ENCODE measurements at regions not wholly inside any gene's neighbourhood (a gene's known extent, or its start where the extent isn't known, plus 50 kb on each side); places are given as distances from the start of the nearest gene placed in this dataset.

- Histone ChIP-seq H3F3A (ENCODE audit: insufficient read depth, low read length, poor library complexity, severe bottlenecking) (no peaks in the 10 kb centered on the region), H4K20me1 (ENCODE audit: insufficient read depth) (no peaks in the 10 kb centered on the region), H3K79me2 (replicated peaks; ENCODE audit: insufficient read depth, low read length) (no peaks in the 10 kb centered on the region), H3K9me2 (ENCODE audit: insufficient read depth, low read length) (no peaks in the 10 kb centered on the region), H3K9ac (ENCODE audit: low read length) (no peak overlapping the region), H3K4me2 (ENCODE audit: low read length) (no peak overlapping the region), H3K4me3 (ENCODE audit: low read length) (no peak overlapping the region), H2AFZ (ENCODE audit: low read depth, low read length) (no peak overlapping the region), H3K27me3 (ENCODE audit: insufficient read depth, low read depth, low read length) (no peaks in the 10 kb centered on the region), H3K9me3 (ENCODE audit: low read length) (no peaks in the 10 kb centered on the region), H3K36me3 (ENCODE audit: insufficient read depth, low read length) (no peaks in the 10 kb centered on the region), H3K27ac (ENCODE audit: low read length) (no peak overlapping the region)
- TF ChIP-seq RAD21 (conservative IDR thresholded peaks at IDR 0.05) (no peak), EZH2 (IDR thresholded peaks at IDR 0.05; ENCODE audit: borderline replicate concordance, insufficient read depth, low read length, poor library complexity, severe bottlenecking) (no peak), SMC3 (conservative IDR thresholded peaks at IDR 0.05; ENCODE audit: poor library complexity) (no peak), POLR2AphosphoS5 (IDR thresholded peaks at IDR 0.05) (no peak), MXI1 (conservative IDR thresholded peaks at IDR 0.05; ENCODE audit: poor library complexity, severe bottlenecking) (no peak), EP300 (conservative IDR thresholded peaks at IDR 0.05; ENCODE audit: poor library complexity, severe bottlenecking) (no peak), TAF1 (IDR thresholded peaks at IDR 0.05; ENCODE audit: low read depth) (no peak)
- TF ChIP-seq, protein P1, sequence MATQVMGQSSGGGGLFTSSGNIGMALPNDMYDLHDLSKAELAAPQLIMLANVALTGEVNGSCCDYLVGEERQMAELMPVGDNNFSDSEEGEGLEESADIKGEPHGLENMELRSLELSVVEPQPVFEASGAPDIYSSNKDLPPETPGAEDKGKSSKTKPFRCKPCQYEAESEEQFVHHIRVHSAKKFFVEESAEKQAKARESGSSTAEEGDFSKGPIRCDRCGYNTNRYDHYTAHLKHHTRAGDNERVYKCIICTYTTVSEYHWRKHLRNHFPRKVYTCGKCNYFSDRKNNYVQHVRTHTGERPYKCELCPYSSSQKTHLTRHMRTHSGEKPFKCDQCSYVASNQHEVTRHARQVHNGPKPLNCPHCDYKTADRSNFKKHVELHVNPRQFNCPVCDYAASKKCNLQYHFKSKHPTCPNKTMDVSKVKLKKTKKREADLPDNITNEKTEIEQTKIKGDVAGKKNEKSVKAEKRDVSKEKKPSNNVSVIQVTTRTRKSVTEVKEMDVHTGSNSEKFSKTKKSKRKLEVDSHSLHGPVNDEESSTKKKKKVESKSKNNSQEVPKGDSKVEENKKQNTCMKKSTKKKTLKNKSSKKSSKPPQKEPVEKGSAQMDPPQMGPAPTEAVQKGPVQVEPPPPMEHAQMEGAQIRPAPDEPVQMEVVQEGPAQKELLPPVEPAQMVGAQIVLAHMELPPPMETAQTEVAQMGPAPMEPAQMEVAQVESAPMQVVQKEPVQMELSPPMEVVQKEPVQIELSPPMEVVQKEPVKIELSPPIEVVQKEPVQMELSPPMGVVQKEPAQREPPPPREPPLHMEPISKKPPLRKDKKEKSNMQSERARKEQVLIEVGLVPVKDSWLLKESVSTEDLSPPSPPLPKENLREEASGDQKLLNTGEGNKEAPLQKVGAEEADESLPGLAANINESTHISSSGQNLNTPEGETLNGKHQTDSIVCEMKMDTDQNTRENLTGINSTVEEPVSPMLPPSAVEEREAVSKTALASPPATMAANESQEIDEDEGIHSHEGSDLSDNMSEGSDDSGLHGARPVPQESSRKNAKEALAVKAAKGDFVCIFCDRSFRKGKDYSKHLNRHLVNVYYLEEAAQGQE (IDR thresholded peaks at IDR 0.05; ENCODE audit: borderline replicate concordance): no peak
- TF ChIP-seq, protein P2, sequence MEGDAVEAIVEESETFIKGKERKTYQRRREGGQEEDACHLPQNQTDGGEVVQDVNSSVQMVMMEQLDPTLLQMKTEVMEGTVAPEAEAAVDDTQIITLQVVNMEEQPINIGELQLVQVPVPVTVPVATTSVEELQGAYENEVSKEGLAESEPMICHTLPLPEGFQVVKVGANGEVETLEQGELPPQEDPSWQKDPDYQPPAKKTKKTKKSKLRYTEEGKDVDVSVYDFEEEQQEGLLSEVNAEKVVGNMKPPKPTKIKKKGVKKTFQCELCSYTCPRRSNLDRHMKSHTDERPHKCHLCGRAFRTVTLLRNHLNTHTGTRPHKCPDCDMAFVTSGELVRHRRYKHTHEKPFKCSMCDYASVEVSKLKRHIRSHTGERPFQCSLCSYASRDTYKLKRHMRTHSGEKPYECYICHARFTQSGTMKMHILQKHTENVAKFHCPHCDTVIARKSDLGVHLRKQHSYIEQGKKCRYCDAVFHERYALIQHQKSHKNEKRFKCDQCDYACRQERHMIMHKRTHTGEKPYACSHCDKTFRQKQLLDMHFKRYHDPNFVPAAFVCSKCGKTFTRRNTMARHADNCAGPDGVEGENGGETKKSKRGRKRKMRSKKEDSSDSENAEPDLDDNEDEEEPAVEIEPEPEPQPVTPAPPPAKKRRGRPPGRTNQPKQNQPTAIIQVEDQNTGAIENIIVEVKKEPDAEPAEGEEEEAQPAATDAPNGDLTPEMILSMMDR (IDR thresholded peaks at IDR 0.05; ENCODE audit: poor library complexity, severe bottlenecking): no peak
Measured at GRCh38 chr2:180577567-180577966, 402.8 kb upstream of the UBE2E3 start.

DNA sequence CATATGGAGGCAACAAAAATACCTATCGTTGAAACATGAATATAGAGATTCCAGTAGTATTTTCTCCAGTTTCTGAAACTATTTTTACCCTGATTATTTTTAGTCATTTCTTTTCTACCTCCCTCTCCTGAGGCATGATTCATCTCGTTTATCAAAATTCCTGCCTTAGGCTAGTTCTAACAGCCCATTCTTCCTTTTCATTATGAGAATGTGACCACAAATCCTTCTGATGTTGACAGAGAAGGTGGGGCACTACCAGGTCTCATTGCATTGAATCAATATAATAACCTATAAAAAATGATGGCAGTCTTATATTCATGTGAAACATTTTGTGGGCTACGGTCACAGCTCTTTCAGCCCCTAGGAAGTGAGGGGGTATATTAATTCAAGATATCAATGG, 406.5 kb upstream of the UBE2E3 start:
- no peaks in the 10 kb centered on the region for H4K20me1 ChIP-seq (ENCODE audit: insufficient read depth)
- no peaks in the 10 kb centered on the region for H3K79me2 ChIP-seq (replicated peaks; ENCODE audit: insufficient read depth, low read length)
- no peaks in the 10 kb centered on the region for H3K9me3 ChIP-seq (ENCODE audit: low read length)
- no peaks in the 10 kb centered on the region for H3K9me2 ChIP-seq (ENCODE audit: insufficient read depth, low read length)
- no peaks in the 10 kb centered on the region for H3K27me3 ChIP-seq (ENCODE audit: insufficient read depth, low read depth, low read length)
- H3F3A ChIP-seq (ENCODE audit: insufficient read depth, low read length, poor library complexity, severe bottlenecking): no peaks in the 10 kb centered on the region
- TF ChIP-seq EZH2 (IDR thresholded peaks at IDR 0.05; ENCODE audit: borderline replicate concordance, insufficient read depth, low read length, poor library complexity, severe bottlenecking) (no peak), POLR2AphosphoS5 (IDR thresholded peaks at IDR 0.05) (no peak), RAD21 (conservative IDR thresholded peaks at IDR 0.05) (no peak), TAF1 (IDR thresholded peaks at IDR 0.05; ENCODE audit: low read depth) (no peak), SMC3 (conservative IDR thresholded peaks at IDR 0.05; ENCODE audit: poor library complexity) (no peak), EP300 (conservative IDR thresholded peaks at IDR 0.05; ENCODE audit: poor library complexity, severe bottlenecking) (no peak), MXI1 (conservative IDR thresholded peaks at IDR 0.05; ENCODE audit: poor library complexity, severe bottlenecking) (no peak)
- TF ChIP-seq, protein P2 (IDR thresholded peaks at IDR 0.05; ENCODE audit: poor library complexity, severe bottlenecking): no peak
- TF ChIP-seq, protein P1 (IDR thresholded peaks at IDR 0.05; ENCODE audit: borderline replicate concordance): no peak
- no peak overlapping the region for H3K4me3 ChIP-seq (ENCODE audit: low read length)
- H2AFZ ChIP-seq (ENCODE audit: low read depth, low read length): no peak overlapping the region
- H3K4me2 ChIP-seq (ENCODE audit: low read length): no peak overlapping the region
- H3K9ac ChIP-seq (ENCODE audit: low read length): no peak overlapping the region
- no peak overlapping the region for H3K27ac ChIP-seq (ENCODE audit: low read length)
- H3K36me3 ChIP-seq (ENCODE audit: insufficient read depth, low read length): no peaks in the 10 kb centered on the region

Data from neural cell (in vitro differentiated cells).